ENCODE measurements at regions not wholly inside any gene's neighbourhood (a gene's known extent, or its start where the extent isn't known, plus 50 kb on each side); places are given as distances from the start of the nearest gene placed in this dataset.

DNA sequence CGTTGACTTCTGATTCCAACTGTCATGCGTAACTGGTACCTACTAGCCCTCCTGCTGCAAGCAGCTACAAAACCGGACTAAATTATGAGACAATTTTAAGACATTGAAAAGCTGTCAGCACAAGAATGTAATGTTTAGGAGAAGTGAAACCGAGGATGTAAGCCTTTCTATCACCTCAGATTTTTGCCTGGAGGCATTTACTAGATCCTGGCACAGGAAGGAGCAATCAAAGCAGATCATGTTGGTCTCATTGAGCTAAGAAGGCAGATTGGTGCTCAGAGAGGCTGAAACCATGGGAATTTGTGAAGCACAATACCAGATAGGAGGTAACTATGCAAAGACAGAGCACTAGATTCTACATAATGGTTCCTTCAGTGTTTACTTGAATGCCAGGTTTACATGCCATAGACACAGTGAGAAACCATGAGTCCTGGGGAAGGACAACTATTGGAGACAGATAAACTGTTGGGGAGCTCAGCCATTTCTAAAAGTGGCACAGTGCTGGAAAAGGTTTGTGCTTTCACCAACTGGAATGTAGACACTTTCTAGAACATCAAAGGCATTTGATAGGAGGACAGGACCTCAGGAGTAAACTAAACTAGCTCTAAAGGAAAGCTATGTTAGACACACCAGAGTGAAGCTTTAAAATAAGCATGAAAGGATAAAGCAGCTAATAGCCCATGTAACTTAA, 179.4 kb downstream of the LYPLAL1 start:
- ATAC-seq (no peak), DNase-seq (no peak)
- no peak overlapping the region for H3K27ac Mint-ChIP-seq
- CTCF ChIA-PET: interaction anchor here (1.0 kb wide), 1 partner anchor 337 kb away, joined by 3 read pairs; no protein-coding TSS in a partner anchor
- peaks cover 2% of the 10 kb centered on the region for H3K9me3 Mint-ChIP-seq
- POLR2A ChIA-PET: no interaction called here
- H3K36me3 Mint-ChIP-seq (ENCODE audit: low read depth): no peaks in the 10 kb centered on the region
- H3K4me3 Mint-ChIP-seq: no peak overlapping the region
- TF ChIP-seq, protein P1, sequence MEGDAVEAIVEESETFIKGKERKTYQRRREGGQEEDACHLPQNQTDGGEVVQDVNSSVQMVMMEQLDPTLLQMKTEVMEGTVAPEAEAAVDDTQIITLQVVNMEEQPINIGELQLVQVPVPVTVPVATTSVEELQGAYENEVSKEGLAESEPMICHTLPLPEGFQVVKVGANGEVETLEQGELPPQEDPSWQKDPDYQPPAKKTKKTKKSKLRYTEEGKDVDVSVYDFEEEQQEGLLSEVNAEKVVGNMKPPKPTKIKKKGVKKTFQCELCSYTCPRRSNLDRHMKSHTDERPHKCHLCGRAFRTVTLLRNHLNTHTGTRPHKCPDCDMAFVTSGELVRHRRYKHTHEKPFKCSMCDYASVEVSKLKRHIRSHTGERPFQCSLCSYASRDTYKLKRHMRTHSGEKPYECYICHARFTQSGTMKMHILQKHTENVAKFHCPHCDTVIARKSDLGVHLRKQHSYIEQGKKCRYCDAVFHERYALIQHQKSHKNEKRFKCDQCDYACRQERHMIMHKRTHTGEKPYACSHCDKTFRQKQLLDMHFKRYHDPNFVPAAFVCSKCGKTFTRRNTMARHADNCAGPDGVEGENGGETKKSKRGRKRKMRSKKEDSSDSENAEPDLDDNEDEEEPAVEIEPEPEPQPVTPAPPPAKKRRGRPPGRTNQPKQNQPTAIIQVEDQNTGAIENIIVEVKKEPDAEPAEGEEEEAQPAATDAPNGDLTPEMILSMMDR (IDR thresholded peaks at IDR 0.05): no peak
- H3K4me1 Mint-ChIP-seq (ENCODE audit: low read depth): no peaks in the 10 kb centered on the region
- H3K27me3 Mint-ChIP-seq: peaks cover 1% of the 10 kb centered on the region
- intact Hi-C loops (cut with micrococcal nuclease): no loop called here

DNA sequence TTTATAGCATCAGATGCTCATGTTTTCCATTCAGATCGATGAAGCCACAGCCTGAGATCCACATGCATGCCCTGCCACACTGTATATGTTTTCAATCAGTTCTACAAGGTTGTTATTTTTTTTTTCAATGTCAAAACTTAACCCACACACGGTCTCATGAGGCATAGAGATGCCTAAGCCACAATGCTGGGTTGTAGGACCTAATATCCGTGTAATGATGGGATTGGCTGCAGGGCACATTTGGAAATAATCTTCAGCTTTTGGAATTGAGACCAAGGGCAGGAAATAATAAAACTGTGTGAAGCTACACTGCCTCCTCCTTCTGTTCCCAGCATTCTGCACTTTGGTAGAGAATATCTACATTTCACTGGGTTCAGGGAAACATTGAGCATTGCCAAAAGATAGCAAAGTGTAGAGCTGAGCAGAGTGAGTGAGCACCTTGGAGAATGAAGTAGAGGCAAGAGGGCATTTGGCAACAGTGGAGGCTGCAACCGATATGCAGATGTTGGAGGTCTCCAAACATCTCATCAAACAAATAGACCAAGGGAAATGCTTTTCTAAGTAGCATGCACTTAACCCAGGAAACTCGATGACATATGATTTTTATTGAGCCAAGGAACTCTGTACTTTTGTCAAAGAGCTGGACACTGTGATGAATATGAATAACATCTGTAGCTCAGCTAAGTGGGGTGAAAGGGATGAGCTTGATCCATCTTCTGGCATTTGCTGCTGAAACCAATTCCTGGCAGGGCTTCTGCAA, 176.7 kb downstream of the LYPLAL1 start:
- H3K9me3 Mint-ChIP-seq: peaks cover 18% of the 10 kb centered on the region
- ChIA-PET POLR2A (no interaction called here), CTCF (interaction anchor here (1.0 kb wide), 1 partner anchor 15 kb away, joined by 3 read pairs; no protein-coding TSS in a partner anchor)
- H3K4me1 Mint-ChIP-seq (ENCODE audit: low read depth): no peaks in the 10 kb centered on the region
- TF ChIP-seq, protein P1 (IDR thresholded peaks at IDR 0.05): no peak
- ATAC-seq: no peak
- no peaks in the 10 kb centered on the region for H3K36me3 Mint-ChIP-seq (ENCODE audit: low read depth)
- H3K4me3 Mint-ChIP-seq: no peak overlapping the region
- intact Hi-C loops (cut with micrococcal nuclease): no loop called here
- H3K27me3 Mint-ChIP-seq: peaks cover 1% of the 10 kb centered on the region
- no peak for DNase-seq
- H3K27ac Mint-ChIP-seq: no peak overlapping the region

DNA sequence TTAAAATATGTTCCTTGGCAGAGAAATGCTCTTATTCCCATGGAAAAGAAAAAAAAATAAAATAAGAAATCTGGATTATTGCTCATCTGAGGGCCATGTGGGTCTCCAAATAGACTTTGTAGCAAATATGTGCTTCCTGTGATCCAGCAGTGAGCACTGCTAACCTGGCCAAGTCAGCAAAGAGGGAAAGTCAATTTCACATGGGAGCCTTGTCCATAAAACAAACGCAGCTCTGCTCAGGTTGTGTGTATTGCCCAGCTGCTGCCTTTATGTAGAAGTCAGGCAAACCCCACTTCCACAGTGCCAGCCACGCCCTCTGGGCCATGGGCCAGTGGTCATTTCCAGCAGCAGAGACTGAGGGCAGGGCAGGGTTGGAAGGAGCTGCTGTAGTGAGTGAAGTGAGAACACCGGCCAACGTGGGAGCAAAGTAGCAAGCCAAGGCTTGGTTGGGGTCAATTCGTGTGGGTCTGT, 174.3 kb downstream of the LYPLAL1 start:
- H3K4me1 Mint-ChIP-seq (ENCODE audit: low read depth): no peaks in the 10 kb centered on the region
- ChIA-PET CTCF (interaction anchor here (1.3 kb wide), 1 partner anchor 8 kb away, joined by 3 read pairs; no protein-coding TSS in a partner anchor), POLR2A (no interaction called here)
- no peak overlapping the region for H3K4me3 Mint-ChIP-seq
- H3K9me3 Mint-ChIP-seq: peaks cover 25% of the 10 kb centered on the region
- H3K27ac Mint-ChIP-seq: no peak overlapping the region
- H3K36me3 Mint-ChIP-seq (ENCODE audit: low read depth): peaks cover 1% of the 10 kb centered on the region
- intact Hi-C loops (cut with micrococcal nuclease): no loop called here
- no peak for DNase-seq
- H3K27me3 Mint-ChIP-seq: peaks cover 1% of the 10 kb centered on the region
- ATAC-seq: no peak
- TF ChIP-seq, protein P1 (IDR thresholded peaks at IDR 0.05): no peak

DNA sequence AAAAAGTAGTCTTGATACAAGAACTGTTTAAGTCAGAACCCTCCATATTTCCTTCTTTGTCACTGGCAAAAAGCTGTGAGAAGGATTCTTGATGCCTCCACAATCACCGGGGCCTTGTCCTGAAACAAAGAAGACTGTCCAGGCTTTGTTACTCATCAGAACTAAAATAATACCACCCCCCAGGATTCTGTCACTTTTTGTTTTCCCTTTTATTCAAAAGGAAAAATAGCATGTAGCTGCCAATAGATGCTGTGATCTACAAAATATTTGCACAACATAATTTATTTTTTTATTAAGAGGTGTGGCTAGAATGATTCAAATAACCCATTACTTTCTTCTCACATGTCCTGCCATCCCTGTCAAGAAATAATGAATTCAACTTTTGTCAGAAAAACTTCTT, 173.7 kb downstream of the LYPLAL1 start:
- H3K36me3 Mint-ChIP-seq (ENCODE audit: low read depth): peaks cover 1% of the 10 kb centered on the region
- TF ChIP-seq, protein P1 (IDR thresholded peaks at IDR 0.05): no peak
- POLR2A ChIA-PET: no interaction called here
- no peak overlapping the region for H3K4me3 Mint-ChIP-seq
- no peak overlapping the region for H3K27ac Mint-ChIP-seq
- intact Hi-C loops (cut with micrococcal nuclease): no loop called here
- peaks cover 26% of the 10 kb centered on the region for H3K9me3 Mint-ChIP-seq
- H3K27me3 Mint-ChIP-seq: peaks cover 1% of the 10 kb centered on the region
- CTCF ChIA-PET: no interaction called here
- DNase-seq (no peak), ATAC-seq (no peak)
- H3K4me1 Mint-ChIP-seq (ENCODE audit: low read depth): no peaks in the 10 kb centered on the region

DNA sequence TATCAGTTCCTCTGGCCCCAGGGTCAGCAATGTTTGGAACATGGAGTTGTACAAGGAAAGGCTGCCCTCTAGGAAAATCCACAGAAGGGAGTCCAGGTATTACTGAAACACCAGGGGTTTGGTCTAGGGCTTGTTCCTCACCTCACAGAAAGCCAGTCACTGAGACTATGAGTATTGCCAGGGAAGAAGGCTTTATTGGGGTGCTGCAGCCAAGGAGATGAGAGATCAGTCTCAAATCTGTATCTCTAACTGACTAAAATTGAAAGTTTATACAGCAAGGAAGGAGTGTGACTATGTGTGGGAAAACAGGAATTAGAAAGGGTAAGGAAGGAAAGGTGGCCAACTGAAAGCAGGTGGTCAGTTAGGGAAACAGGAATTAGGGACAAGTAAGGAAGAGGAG, 172.3 kb downstream of the LYPLAL1 start:
- H3K36me3 Mint-ChIP-seq (ENCODE audit: low read depth): peaks cover 1% of the 10 kb centered on the region
- no peak overlapping the region for H3K27ac Mint-ChIP-seq
- ChIA-PET POLR2A (no interaction called here), CTCF (no interaction called here)
- peaks cover 1% of the 10 kb centered on the region for H3K27me3 Mint-ChIP-seq
- no peak for ATAC-seq
- no peaks in the 10 kb centered on the region for H3K4me1 Mint-ChIP-seq (ENCODE audit: low read depth)
- intact Hi-C loops (cut with micrococcal nuclease): no loop called here
- H3K4me3 Mint-ChIP-seq: no peak overlapping the region
- DNase-seq: no peak
- TF ChIP-seq, protein P1 (IDR thresholded peaks at IDR 0.05): no peak
- H3K9me3 Mint-ChIP-seq: peaks cover 26% of the 10 kb centered on the region

Data from activated CD8-positive, alpha-beta T cell treated with anti-CD3 and anti-CD28 coated beads for 36 hours (primary cell).